ENCODE measurements at regions not wholly inside any gene's neighbourhood (a gene's known extent, or its start where the extent isn't known, plus 50 kb on each side); places are given as distances from the start of the nearest gene placed in this dataset.

DNA sequence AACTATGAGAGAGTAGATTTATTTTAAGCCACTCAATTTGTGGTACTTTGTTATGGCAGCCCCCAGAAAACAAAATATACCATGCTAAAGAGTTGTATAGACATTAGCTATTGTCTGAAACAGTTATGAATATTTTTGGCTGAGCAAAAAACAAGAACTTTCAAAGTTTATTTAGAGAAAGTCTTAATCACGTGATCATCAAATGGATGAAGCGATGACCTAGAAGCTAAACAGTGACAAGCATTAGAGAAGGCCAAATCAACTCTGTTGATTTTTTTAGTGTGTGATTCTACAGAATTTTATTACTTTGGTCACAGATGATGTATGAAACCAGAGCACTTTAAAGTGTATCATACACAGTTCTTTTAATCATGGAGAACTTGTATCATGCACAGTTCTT lies 1247.9 kb upstream of the MAP3K7 start:
- H3K27me3 Mint-ChIP-seq, result no peaks in the 10 kb centered on the region

DNA sequence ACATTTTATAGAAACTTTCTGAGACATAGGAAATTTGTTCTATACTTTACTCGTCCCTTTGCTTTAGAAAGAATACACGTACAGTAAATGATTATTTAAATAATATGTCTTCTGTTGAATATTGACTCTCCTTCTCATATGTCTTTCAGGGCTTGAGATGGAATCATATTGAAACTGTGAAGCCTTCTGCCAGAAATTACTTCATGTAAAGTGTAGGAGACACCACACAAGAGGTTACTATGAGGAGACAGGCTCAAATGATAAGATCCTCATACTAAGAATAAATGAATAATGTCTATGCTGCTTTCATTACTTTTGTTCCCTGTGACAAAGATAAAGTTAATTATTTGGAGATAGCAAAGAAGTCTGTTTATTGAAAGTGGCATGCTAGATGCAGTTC lies 1240.3 kb upstream of the MAP3K7 start:
- no peak overlapping the region for H3K27ac ChIP-seq (ENCODE audit: low read depth, low read length)
- no peak overlapping the region for H3K4me3 ChIP-seq (ENCODE audit: low read length in 2 of 2)
- Mint-ChIP-seq H3K27ac (no peak overlapping the region), H3K27me3 (no peaks in the 10 kb centered on the region), H3K4me3 (no peak overlapping the region), H3K36me3 (no peaks in the 10 kb centered on the region), H3K9me3 (peaks cover 0 to 9% (median 2%) of the 10 kb centered on the region in 8 donors), H3K4me1 (no peaks in the 10 kb centered on the region)
- no peaks in the 10 kb centered on the region for H3K9me3 ChIP-seq (ENCODE audit: control insufficient read depth in 1 of 2, low read length in 2 of 2)
- H3K4me1 ChIP-seq (ENCODE audit: insufficient read depth, low read length), result no peaks in the 10 kb centered on the region
- no peaks in the 10 kb centered on the region for H3K27me3 ChIP-seq (ENCODE audit: insufficient read depth, low read length)
- ChIA-PET POLR2A (ENCODE audit: partially characterized antibody) (no interaction called here), CTCF (ENCODE audit: partially characterized antibody) (no interaction called here)
- DNase-seq, result no peak
- no peaks in the 10 kb centered on the region for H3K36me3 ChIP-seq (ENCODE audit: insufficient read depth, low read length)
- intact Hi-C loops (cut with micrococcal nuclease), result no loop called here

More for the DNA sequence above, 1247.9 kb upstream of the MAP3K7 start:
- Mint-ChIP-seq H3K36me3 (no peaks in the 10 kb centered on the region), H3K4me3 (no peak overlapping the region), H3K4me1 (no peaks in the 10 kb centered on the region), H3K27ac (no peak overlapping the region), H3K9me3 (peaks cover 0 to 7% (median 4%) of the 10 kb centered on the region in 8 donors)
- H3K27ac ChIP-seq (ENCODE audit: low read depth, low read length), result no peak overlapping the region
- H3K27me3 ChIP-seq (ENCODE audit: insufficient read depth, low read length), result no peaks in the 10 kb centered on the region
- no peaks in the 10 kb centered on the region for H3K4me1 ChIP-seq (ENCODE audit: insufficient read depth, low read length)
- CTCF ChIA-PET (ENCODE audit: partially characterized antibody), result no interaction called here
- H3K4me3 ChIP-seq (ENCODE audit: low read length in 2 of 2), result no peak overlapping the region
- H3K9me3 ChIP-seq (ENCODE audit: control insufficient read depth in 1 of 2, low read length in 2 of 2), result no peaks in the 10 kb centered on the region
- intact Hi-C loops (cut with micrococcal nuclease), result no loop called here
- no peaks in the 10 kb centered on the region for H3K36me3 ChIP-seq (ENCODE audit: insufficient read depth, low read length)
- DNase-seq, result no peak
- POLR2A ChIA-PET (ENCODE audit: partially characterized antibody), result no interaction called here

- Histone ChIP-seq H3K27me3 (ENCODE audit: insufficient read depth, low read length) (no peaks in the 10 kb centered on the region), H3K36me3 (ENCODE audit: insufficient read depth, low read length) (no peaks in the 10 kb centered on the region), H3K4me1 (ENCODE audit: insufficient read depth, low read length) (no peaks in the 10 kb centered on the region), H3K9me3 (ENCODE audit: control insufficient read depth in 1 of 2, low read length in 2 of 2) (no peaks in the 10 kb centered on the region), H3K27ac (ENCODE audit: low read depth, low read length) (no peak overlapping the region), H3K4me3 (ENCODE audit: low read length in 2 of 2) (no peak overlapping the region)
- Mint-ChIP-seq H3K36me3 (no peaks in the 10 kb centered on the region), H3K27ac (no peak overlapping the region), H3K4me1 (no peaks in the 10 kb centered on the region), H3K27me3 (no peaks in the 10 kb centered on the region), H3K4me3 (no peak overlapping the region), H3K9me3 (peaks cover 0 to 9% (median 2%) of the 10 kb centered on the region in 8 donors)
- intact Hi-C loops (cut with micrococcal nuclease), result no loop called here
- no peak for DNase-seq
- POLR2A ChIA-PET (ENCODE audit: partially characterized antibody), result no interaction called here
- CTCF ChIA-PET (ENCODE audit: partially characterized antibody), result no interaction called here
These were observed 1239.3 kb upstream of the MAP3K7 start for GRCh38 chr6:91826128-91826527.

DNA sequence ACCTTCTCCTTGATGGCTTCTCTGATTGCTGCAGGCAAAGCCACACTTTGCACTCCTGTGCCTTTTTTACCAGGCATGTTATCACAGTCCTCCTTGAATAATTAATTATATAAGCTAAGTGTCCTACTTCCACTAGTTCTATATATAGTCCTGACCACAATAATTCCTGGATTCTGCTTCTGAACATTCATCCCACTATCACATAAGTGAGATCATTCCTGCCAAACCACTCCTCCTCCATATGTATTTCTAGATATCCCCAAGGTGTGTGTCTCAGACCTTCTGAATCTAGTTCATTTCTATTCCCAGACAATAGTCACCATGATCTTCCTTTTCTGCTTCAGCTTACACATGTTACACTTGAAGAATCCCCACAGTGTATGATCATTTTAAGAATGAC lies 1237.5 kb upstream of the MAP3K7 start:
- H3K9me3 Mint-ChIP-seq, result peaks cover 0 to 13% (median 3%) of the 10 kb centered on the region in 8 donors
- intact Hi-C loops (cut with micrococcal nuclease), result no loop called here
- Histone ChIP-seq H3K27me3 (ENCODE audit: insufficient read depth, low read length) (no peaks in the 10 kb centered on the region), H3K4me3 (ENCODE audit: low read length in 2 of 2) (no peak overlapping the region), H3K36me3 (ENCODE audit: insufficient read depth, low read length) (no peaks in the 10 kb centered on the region), H3K27ac (ENCODE audit: low read depth, low read length) (no peak overlapping the region), H3K9me3 (ENCODE audit: control insufficient read depth in 1 of 2, low read length in 2 of 2) (no peaks in the 10 kb centered on the region), H3K4me1 (ENCODE audit: insufficient read depth, low read length) (no peaks in the 10 kb centered on the region)
- no peaks in the 10 kb centered on the region for H3K4me1 Mint-ChIP-seq
- no peaks in the 10 kb centered on the region for H3K27me3 Mint-ChIP-seq
- no peak overlapping the region for H3K4me3 Mint-ChIP-seq
- H3K36me3 Mint-ChIP-seq, result no peaks in the 10 kb centered on the region
- POLR2A ChIA-PET (ENCODE audit: partially characterized antibody), result no interaction called here
- CTCF ChIA-PET (ENCODE audit: partially characterized antibody), result no interaction called here
- H3K27ac Mint-ChIP-seq, result no peak overlapping the region
- DNase-seq, result no peak

DNA sequence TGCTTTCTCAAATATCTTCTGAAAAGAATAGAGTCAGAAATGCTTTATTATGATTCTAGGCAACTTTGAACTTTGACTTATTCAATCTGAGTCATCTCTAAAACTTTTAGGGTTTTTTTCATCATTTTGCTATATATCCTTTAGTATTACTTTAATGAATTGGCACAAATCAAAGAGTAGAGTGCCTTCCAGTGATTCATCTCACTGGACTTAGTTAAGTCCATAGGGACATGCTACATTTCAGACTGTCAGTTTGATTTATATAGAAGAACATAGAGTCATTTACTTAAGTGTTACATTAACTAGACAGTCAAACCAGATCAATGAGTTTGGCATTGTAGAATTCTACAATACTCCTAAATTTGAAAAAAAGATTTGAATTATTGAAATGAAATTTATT lies 1235.7 kb upstream of the MAP3K7 start:
- no peaks in the 10 kb centered on the region for H3K4me1 ChIP-seq (ENCODE audit: insufficient read depth, low read length)
- Mint-ChIP-seq H3K36me3 (no peaks in the 10 kb centered on the region), H3K27ac (no peak overlapping the region), H3K9me3 (peaks cover 0 to 11% (median 4%) of the 10 kb centered on the region in 8 donors), H3K4me1 (no peaks in the 10 kb centered on the region), H3K27me3 (no peaks in the 10 kb centered on the region), H3K4me3 (no peak overlapping the region)
- no peak overlapping the region for H3K4me3 ChIP-seq (ENCODE audit: low read length in 2 of 2)
- no peaks in the 10 kb centered on the region for H3K9me3 ChIP-seq (ENCODE audit: control insufficient read depth in 1 of 2, low read length in 2 of 2)
- DNase-seq, result no peak
- no peaks in the 10 kb centered on the region for H3K36me3 ChIP-seq (ENCODE audit: insufficient read depth, low read length)
- intact Hi-C loops (cut with micrococcal nuclease), result no loop called here
- ChIA-PET CTCF (ENCODE audit: partially characterized antibody) (no interaction called here), POLR2A (ENCODE audit: partially characterized antibody) (no interaction called here)
- H3K27me3 ChIP-seq (ENCODE audit: insufficient read depth, low read length), result no peaks in the 10 kb centered on the region
- H3K27ac ChIP-seq (ENCODE audit: low read depth, low read length), result no peak overlapping the region

DNA sequence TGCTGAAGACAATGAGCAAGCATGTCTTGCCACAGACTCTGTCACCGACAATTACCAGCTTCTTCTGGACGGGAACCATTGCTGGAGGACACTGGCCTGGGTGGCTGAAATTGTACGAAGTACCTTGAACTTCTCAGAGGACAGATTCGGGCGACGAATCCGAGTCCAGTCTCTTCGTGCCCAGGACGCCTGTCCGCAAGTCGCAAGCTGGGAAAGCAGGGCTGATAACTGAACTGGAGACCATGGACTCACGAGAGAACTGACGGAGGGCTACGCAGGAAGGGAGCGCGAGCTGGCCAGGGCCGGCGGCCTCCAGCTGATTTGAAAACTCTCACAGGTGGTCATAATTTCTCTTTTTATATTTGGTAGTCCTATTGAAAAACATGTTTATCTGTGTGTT lies 1229.5 kb upstream of the MAP3K7 start:
- no peaks in the 10 kb centered on the region for H3K27me3 Mint-ChIP-seq
- Histone ChIP-seq H3K36me3 (ENCODE audit: insufficient read depth, low read length) (no peaks in the 10 kb centered on the region), H3K27me3 (ENCODE audit: insufficient read depth, low read length) (no peaks in the 10 kb centered on the region), H3K4me1 (ENCODE audit: insufficient read depth, low read length) (no peaks in the 10 kb centered on the region), H3K27ac (ENCODE audit: low read depth, low read length) (no peak overlapping the region), H3K9me3 (ENCODE audit: control insufficient read depth in 1 of 2, low read length in 2 of 2) (no peaks in the 10 kb centered on the region), H3K4me3 (ENCODE audit: low read length in 2 of 2) (no peak overlapping the region)
- ChIA-PET POLR2A (ENCODE audit: partially characterized antibody) (no interaction called here), CTCF (ENCODE audit: partially characterized antibody) (no interaction called here)
- peaks cover 2 to 13% (median 6%) of the 10 kb centered on the region in 8 donors for H3K9me3 Mint-ChIP-seq
- intact Hi-C loops (cut with micrococcal nuclease), result no loop called here
- H3K36me3 Mint-ChIP-seq, result no peaks in the 10 kb centered on the region
- no peak overlapping the region for H3K27ac Mint-ChIP-seq
- no peaks in the 10 kb centered on the region for H3K4me1 Mint-ChIP-seq
- DNase-seq, result no peak
- no peak overlapping the region for H3K4me3 Mint-ChIP-seq

GRCh38 chr6:91813641-91814040 lies 1226.8 kb upstream of the MAP3K7 start:
- no peak overlapping the region for H3K4me3 ChIP-seq (ENCODE audit: low read length in 2 of 2)
- no peaks in the 10 kb centered on the region for H3K36me3 ChIP-seq (ENCODE audit: insufficient read depth, low read length)
- H3K4me1 ChIP-seq (ENCODE audit: insufficient read depth, low read length), result no peaks in the 10 kb centered on the region
- Mint-ChIP-seq H3K27ac (no peak overlapping the region), H3K4me3 (no peak overlapping the region), H3K9me3 (peaks cover 1 to 13% (median 4%) of the 10 kb centered on the region in 8 donors), H3K27me3 (no peaks in the 10 kb centered on the region), H3K36me3 (no peaks in the 10 kb centered on the region), H3K4me1 (no peaks in the 10 kb centered on the region)
- intact Hi-C loops (cut with micrococcal nuclease), result no loop called here
- no peaks in the 10 kb centered on the region for H3K9me3 ChIP-seq (ENCODE audit: control insufficient read depth in 1 of 2, low read length in 2 of 2)
- DNase-seq, result no peak
- no peaks in the 10 kb centered on the region for H3K27me3 ChIP-seq (ENCODE audit: insufficient read depth, low read length)
- no peak overlapping the region for H3K27ac ChIP-seq (ENCODE audit: low read depth, low read length)
- ChIA-PET POLR2A (ENCODE audit: partially characterized antibody) (no interaction called here), CTCF (ENCODE audit: partially characterized antibody) (no interaction called here)

DNA sequence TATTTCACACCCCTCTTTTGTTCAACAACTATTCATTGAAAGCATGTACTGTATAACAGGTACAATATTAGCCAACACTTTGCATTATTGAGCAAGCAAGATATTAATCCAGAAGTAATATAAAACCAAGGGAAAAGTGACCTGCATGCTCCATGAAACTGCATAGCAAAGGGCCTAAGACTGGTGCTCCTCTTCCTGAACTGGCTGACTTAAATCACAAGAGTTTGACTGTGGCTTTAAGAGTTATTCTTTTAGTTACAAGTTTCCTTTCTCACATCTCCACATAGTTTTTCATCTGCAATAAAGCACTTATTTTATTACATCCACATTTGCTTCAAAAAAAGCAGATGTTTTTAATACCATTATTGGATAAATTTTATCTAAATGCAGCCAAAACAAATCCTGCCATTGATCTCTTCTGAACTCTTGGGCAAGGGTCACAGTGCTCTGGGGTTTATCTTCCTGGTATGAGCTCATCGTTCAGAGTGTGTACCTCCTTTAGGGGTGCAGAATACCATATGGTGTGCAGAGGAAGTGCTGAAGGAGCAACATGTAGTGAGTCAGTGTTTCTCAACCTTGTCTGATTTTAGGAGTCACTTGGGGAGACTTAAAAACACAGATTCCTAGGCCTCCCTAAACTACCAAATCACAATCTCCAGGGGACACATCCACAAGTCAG lies 1225.9 kb upstream of the MAP3K7 start:
- DNase-seq, result no peak
- no peak overlapping the region for H3K4me3 ChIP-seq (ENCODE audit: low read length in 2 of 2)
- intact Hi-C loops (cut with micrococcal nuclease), result no loop called here
- Mint-ChIP-seq H3K9me3 (peaks cover 0 to 10% (median 4%) of the 10 kb centered on the region in 8 donors), H3K27ac (no peak overlapping the region), H3K36me3 (no peaks in the 10 kb centered on the region), H3K27me3 (no peaks in the 10 kb centered on the region), H3K4me1 (no peaks in the 10 kb centered on the region), H3K4me3 (no peak overlapping the region)
- H3K27ac ChIP-seq (ENCODE audit: low read depth, low read length), result no peak overlapping the region
- no peaks in the 10 kb centered on the region for H3K4me1 ChIP-seq (ENCODE audit: insufficient read depth, low read length)
- no peaks in the 10 kb centered on the region for H3K9me3 ChIP-seq (ENCODE audit: control insufficient read depth in 1 of 2, low read length in 2 of 2)
- CTCF ChIA-PET (ENCODE audit: partially characterized antibody), result no interaction called here
- no peaks in the 10 kb centered on the region for H3K27me3 ChIP-seq (ENCODE audit: insufficient read depth, low read length)
- POLR2A ChIA-PET (ENCODE audit: partially characterized antibody), result no interaction called here
- no peaks in the 10 kb centered on the region for H3K36me3 ChIP-seq (ENCODE audit: insufficient read depth, low read length)
